HT-29 (cell line): ENCODE measurements at regions not wholly inside any gene's neighbourhood (a gene's known extent, or its start where the extent isn't known, plus 50 kb on each side); places are given as distances from the start of the nearest gene placed in this dataset. TPM values are rescaled to one million over a fixed set of nuclear protein-coding genes. Genes with fewer than 3 reads are reported as not detected.

Experiments
- small RNA-seq: library from RNA; depleted of rRNA; stranded (forward); fragments of <200 nt; gene quantifications from one replicate; pipeline ENCODE3, GENCODE V24; 2014

Small RNA genes in the stretch of these regions (small RNA-seq; reads per million reads assigned to genes)
- gene EIF4A1P13 (not detected), gene RF00272 (not detected)
